HG02588 (cell line): ENCODE measurements at regions not wholly inside any gene's neighbourhood (a gene's known extent, or its start where the extent isn't known, plus 50 kb on each side); places are given as distances from the start of the nearest gene placed in this dataset.
A peak's percentile ranks its signal among the peaks of the same experiment; 100 is the strongest.

Source experiments
- ATAC-seq: cut with Tn5 transposase; IDR thresholded peaks from one replicate; pipeline ENCODE4 v1.9.1; 2021; ENCODE audit warnings: mild to moderate bottlenecking, moderate library complexity; ENCODE audit not compliant: unreplicated experiment

GRCh38 chr6:56865081-56865875 lies 89.6 kb upstream of the BEND6 start:
- no peak for ATAC-seq

- no peak for ATAC-seq
These were observed 90.7 kb upstream of the BEND6 start for GRCh38 chr6:56864171-56864616.

- ATAC-seq = no peak
These were observed 91.5 kb upstream of the BEND6 start for GRCh38 chr6:56863366-56863765.

GRCh38 chr6:56862415-56863175 lies 92.3 kb upstream of the BEND6 start:
- ATAC-seq = peak; percentile 57

GRCh38 chr6:56860475-56860874 lies 94.4 kb upstream of the BEND6 start:
- ATAC-seq = no peak

GRCh38 chr6:56856036-56856580 lies 98.8 kb upstream of the BEND6 start:
- no peak for ATAC-seq

- ATAC-seq = no peak
These were observed 100.8 kb upstream of the BEND6 start for GRCh38 chr6:56854086-56854485.

- ATAC-seq = no peak
These were observed 101.4 kb upstream of the BEND6 start for GRCh38 chr6:56853541-56853940.

- ATAC-seq = no peak
These were observed 102.5 kb upstream of the BEND6 start for GRCh38 chr6:56852260-56853010.

- peak; percentile 93 for ATAC-seq
These were observed 103.2 kb upstream of the BEND6 start for GRCh38 chr6:56851541-56852259.

GRCh38 chr6:56851074-56851473 lies 103.8 kb upstream of the BEND6 start:
- no peak for ATAC-seq

GRCh38 chr6:56850626-56851025 lies 104.3 kb upstream of the BEND6 start:
- no peak for ATAC-seq

GRCh38 chr6:56849896-56850295 lies 105.0 kb upstream of the BEND6 start:
- no peak for ATAC-seq

- no peak for ATAC-seq
These were observed 106.8 kb upstream of the BEND6 start for GRCh38 chr6:56848105-56848504.

- no peak for ATAC-seq
These were observed 109.9 kb upstream of the BEND6 start for GRCh38 chr6:56845032-56845431.

- peak; percentile 90 for ATAC-seq
These were observed 111.2 kb upstream of the BEND6 start for GRCh38 chr6:56843476-56844349.

- peak; percentile 10 for ATAC-seq
These were observed 112.0 kb upstream of the BEND6 start for GRCh38 chr6:56842686-56843475.

- ATAC-seq = no peak
These were observed 113.2 kb upstream of the BEND6 start for GRCh38 chr6:56841751-56842150.

- no peak for ATAC-seq
These were observed 113.5 kb upstream of the BEND6 start for GRCh38 chr6:56841381-56841749.
